ENCODE measurements at regions not wholly inside any gene's neighbourhood (a gene's known extent, or its start where the extent isn't known, plus 50 kb on each side); places are given as distances from the start of the nearest gene placed in this dataset.

DNA sequence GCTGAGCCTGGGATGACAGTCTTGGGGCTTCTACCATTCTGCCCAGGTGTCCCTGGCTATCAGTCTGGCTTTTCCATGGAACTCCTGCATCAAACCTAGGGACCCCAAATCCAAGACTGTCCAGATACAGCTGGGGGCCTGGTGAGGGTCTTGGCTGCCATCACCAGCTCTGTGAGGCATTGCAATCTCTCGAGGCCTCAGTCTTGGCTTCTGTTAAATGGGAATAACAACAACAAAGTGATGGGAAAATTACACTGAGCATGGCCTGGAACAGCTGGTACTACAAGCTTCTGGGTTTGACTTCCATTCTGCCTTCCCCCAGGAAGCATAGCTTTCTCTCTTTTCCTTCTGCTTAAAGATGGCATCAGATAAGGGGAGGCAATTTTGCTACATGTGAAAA lies 50.0 kb upstream of the LCTL start:
- intact Hi-C loops (cut with DNase I; ENCODE audit: low total_unique reads) = loop anchor here (5.0 kb wide), 2 partner anchors 156 to 236 kb away; no protein-coding TSS in a partner anchor
- DNase-seq = no peak
- no peak for TF ChIP-seq CTCF (IDR thresholded peaks at IDR 0.05)
- Histone ChIP-seq H3K4me3 (no peak overlapping the region), H3K4me1 (peaks cover 0 to 42% (median 31%) of the 10 kb centered on the region in 4 donors), H3K9me3 (no peaks in the 10 kb centered on the region), H3K27me3 (no peaks in the 10 kb centered on the region), H3K36me3 (no peaks in the 10 kb centered on the region), H3K27ac (no peak overlapping the region)

DNA sequence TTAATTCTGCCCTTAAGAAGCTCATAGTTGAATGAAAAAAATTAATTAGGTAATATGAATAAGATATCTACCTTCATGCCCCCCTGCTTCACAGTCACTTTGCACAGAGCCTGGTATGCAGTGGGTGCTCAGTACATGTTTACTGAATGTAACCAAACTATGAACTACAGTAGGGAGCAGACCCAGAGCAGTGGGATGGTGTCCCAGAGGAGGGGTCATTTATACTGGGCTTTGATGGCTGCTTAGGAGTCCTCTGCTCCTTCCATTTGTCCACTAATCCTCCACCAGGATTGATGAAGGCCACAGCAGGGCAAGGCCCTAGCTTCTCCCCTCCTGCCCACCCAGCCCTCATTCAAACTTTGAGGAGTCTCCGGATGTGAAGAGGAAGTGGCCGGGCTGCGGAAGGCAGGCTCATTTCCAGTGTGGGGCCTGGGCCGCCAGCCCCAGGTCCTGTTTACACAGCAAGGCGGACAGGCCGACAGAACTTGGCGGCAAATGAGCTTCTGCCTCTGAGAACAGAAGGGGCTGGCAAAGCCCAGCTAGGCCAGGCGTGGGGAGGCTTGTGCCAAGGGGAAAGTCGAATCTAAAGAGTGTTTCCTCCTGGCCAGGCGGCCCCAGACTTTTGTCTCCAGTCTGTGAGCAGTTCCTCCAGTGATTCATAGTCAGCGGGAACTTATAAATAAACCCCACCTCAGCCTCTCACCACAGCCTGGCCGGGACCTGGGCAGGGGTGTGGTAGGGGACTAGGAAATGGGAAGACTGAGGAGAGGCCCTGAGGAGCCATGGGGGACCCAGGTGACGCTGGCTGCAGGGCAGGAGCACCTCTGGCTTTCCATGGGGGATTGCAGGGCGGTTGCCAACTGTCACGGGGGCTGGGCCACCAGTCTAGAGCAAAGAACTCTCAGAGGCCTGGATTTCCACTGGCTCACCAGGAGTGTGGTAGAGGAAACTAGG lies 51.6 kb upstream of the LCTL start:
- intact Hi-C loops (cut with DNase I; ENCODE audit: low total_unique reads) = loop anchor here (5.0 kb wide), 2 partner anchors 155 to 235 kb away; no protein-coding TSS in a partner anchor
- no peak for TF ChIP-seq CTCF (IDR thresholded peaks at IDR 0.05)
- DNase-seq = peak; percentile 88 to 93
- H3K9me3 ChIP-seq = no peaks in the 10 kb centered on the region
- H3K27me3 ChIP-seq = no peaks in the 10 kb centered on the region
- no peaks in the 10 kb centered on the region for H3K36me3 ChIP-seq
- H3K27ac ChIP-seq = peak overlapping the region; percentile 80
- H3K4me3 ChIP-seq = no peak overlapping the region
- H3K4me1 ChIP-seq = peaks cover 0 to 58% (median 47%) of the 10 kb centered on the region in 4 donors

- intact Hi-C loops (cut with DNase I; ENCODE audit: low total_unique reads) = loop anchor here (1.0 to 5.0 kb wide), 3 partner anchors 83 to 233 kb away; partner anchors contain the start of gene SMAD6
- Histone ChIP-seq H3K4me1 (peaks cover 0 to 65% (median 51%) of the 10 kb centered on the region in 4 donors), H3K27ac (peak overlapping the region; percentile 80), H3K9me3 (no peaks in the 10 kb centered on the region), H3K4me3 (no peak overlapping the region), H3K27me3 (no peaks in the 10 kb centered on the region), H3K36me3 (no peaks in the 10 kb centered on the region)
- peak; percentile 91 to 96 for TF ChIP-seq CTCF (IDR thresholded peaks at IDR 0.05)
- DNase-seq = peak; percentile 80 to 88
Observed at GRCh38 chr15:66619152-66619903, 53.5 kb upstream of the LCTL start.

DNA sequence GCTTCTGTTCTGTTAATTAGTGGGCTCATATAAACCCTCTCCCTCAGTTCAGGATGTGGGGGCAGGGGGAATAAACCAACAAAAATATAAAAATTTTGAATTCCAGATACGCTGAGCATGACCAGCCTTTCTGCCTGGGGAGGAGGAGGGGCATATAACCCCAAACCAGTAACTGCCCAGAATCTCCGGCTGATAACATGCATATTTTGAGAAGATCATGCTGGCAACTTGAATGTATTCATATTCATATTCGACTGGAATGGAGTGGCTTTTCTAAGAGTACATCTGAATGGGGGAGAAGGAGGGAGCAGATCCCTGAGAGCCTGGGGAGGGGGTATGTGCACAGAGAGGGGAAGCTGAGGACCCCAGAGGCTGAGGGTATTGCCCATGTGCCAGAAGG lies 54.5 kb upstream of the LCTL start:
- H3K27me3 ChIP-seq = no peaks in the 10 kb centered on the region
- DNase-seq = no peak
- no peak overlapping the region for H3K4me3 ChIP-seq
- no peak for TF ChIP-seq CTCF (IDR thresholded peaks at IDR 0.05)
- H3K4me1 ChIP-seq = peaks cover 0 to 65% (median 51%) of the 10 kb centered on the region in 4 donors
- no peaks in the 10 kb centered on the region for H3K36me3 ChIP-seq
- no peaks in the 10 kb centered on the region for H3K9me3 ChIP-seq
- H3K27ac ChIP-seq = peak overlapping the region in 1 of 2 donors; percentile 69
- intact Hi-C loops (cut with DNase I; ENCODE audit: low total_unique reads) = no loop called here

DNA sequence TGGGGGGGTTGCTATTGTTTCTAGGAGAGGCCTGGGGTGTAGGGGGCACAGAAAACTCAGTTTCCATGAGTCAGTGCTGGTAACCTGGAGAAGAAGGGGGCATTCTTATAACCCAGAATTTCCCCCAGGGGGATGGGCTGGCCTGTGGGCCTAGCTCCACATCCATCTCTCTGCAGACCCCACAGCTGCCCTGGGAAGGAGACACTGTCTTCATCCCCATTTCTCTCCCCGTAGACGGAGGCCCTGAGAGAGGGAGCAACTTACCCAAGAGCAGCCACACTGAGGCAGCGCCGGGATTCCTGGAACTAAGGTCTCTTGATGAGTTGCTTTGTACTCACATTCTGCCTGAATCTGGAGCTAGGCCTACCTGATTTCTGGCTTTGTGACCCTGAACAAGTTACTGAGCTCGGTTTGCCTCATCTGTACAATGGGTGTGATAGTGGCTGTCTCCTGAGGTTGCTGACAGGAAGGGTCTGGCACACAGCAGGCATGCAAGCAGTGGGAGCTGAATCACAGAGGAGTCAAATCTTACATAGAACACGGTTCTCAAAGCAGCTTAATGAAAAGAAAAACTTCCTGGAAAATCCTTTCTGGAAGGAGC lies 55.0 kb upstream of the LCTL start:
- Histone ChIP-seq H3K36me3 (no peaks in the 10 kb centered on the region), H3K27me3 (no peaks in the 10 kb centered on the region), H3K27ac (peak overlapping the region; percentile 69 to 70), H3K4me3 (no peak overlapping the region), H3K4me1 (peaks cover 0 to 65% (median 51%) of the 10 kb centered on the region in 4 donors), H3K9me3 (no peaks in the 10 kb centered on the region)
- no peak for DNase-seq
- intact Hi-C loops (cut with DNase I; ENCODE audit: low total_unique reads) = no loop called here
- TF ChIP-seq CTCF (IDR thresholded peaks at IDR 0.05) = no peak
